Loucy (cell line): ENCODE measurements at regions not wholly inside any gene's neighbourhood (a gene's known extent, or its start where the extent isn't known, plus 50 kb on each side); places are given as distances from the start of the nearest gene placed in this dataset.

Source experiments
- H2AFZ ChIP-seq: fragments of 200-600 bp; sonication (generic); 2 replicates; pipeline ENCODE4 v1.6.0; 2016; ENCODE audit warnings: antibody characterized with exemption, mild to moderate bottlenecking, low read length, moderate library complexity
- H3F3A ChIP-seq: fragments of 200-600 bp; 2 replicates; pipeline ENCODE4 v1.6.0; 2016; ENCODE audit warnings: antibody characterized with exemption, low read depth, mild to moderate bottlenecking
- H3K27me3 ChIP-seq: fragments of 200-600 bp; sonication (generic); 2 replicates; pipeline ENCODE4 v1.6.1; 2014; ENCODE audit warnings: low read length, mild to moderate bottlenecking; ENCODE audit not compliant: insufficient read depth, poor library complexity, severe bottlenecking
- H3K36me3 ChIP-seq: fragments of 200-600 bp; sonication (generic); 2 replicates; pipeline ENCODE4 v1.6.1; 2016; ENCODE audit warnings: low read length; ENCODE audit not compliant: insufficient read depth
- H3K4me1 ChIP-seq: fragments of 200-600 bp; sonication (generic); 2 replicates; pipeline ENCODE4 v1.5.1; 2014; ENCODE audit warnings: low read length, mild to moderate bottlenecking; ENCODE audit not compliant: insufficient read depth, poor library complexity, severe bottlenecking
- H3K4me2 ChIP-seq: fragments of 200-600 bp; sonication (generic); 2 replicates; pipeline ENCODE4 v1.6.0; 2014; ENCODE audit warnings: antibody characterized with exemption, low read length, low read depth, mild to moderate bottlenecking; ENCODE audit not compliant: poor library complexity, severe bottlenecking
- H3K4me3 ChIP-seq: fragments of 200-600 bp; sonication (generic); 2 replicates; pipeline ENCODE4 v1.5.1; 2014; ENCODE audit warnings: low read length, mild to moderate bottlenecking, mixed read lengths; ENCODE audit not compliant: poor library complexity, severe bottlenecking
- H3K79me2 ChIP-seq: fragments of 200-600 bp; sonication (generic); 2 replicates; pipeline ENCODE4 v1.6.1; 2014; ENCODE audit warnings: low read length; ENCODE audit not compliant: insufficient read depth
- H3K9ac ChIP-seq: fragments of 200-600 bp; sonication (generic); 2 replicates; pipeline ENCODE4 v1.6.0; 2014; ENCODE audit warnings: mild to moderate bottlenecking, low read depth, low read length, moderate library complexity; ENCODE audit not compliant: poor library complexity, severe bottlenecking
- H3K9me2 ChIP-seq: fragments of 200-600 bp; sonication (generic); replicated peaks from 2 replicates; pipeline ENCODE4 v1.6.1; 2016; ENCODE audit warnings: low read depth, low read length, mixed read lengths
- H3K9me3 ChIP-seq: fragments of 200-600 bp; sonication (generic); 2 replicates; pipeline ENCODE4 v1.6.1; 2014; ENCODE audit warnings: mild to moderate bottlenecking, antibody characterized with exemption, low read length, low read depth; ENCODE audit not compliant: insufficient read depth
- H4K20me1 ChIP-seq: fragments of 200-600 bp; sonication (generic); 2 replicates; pipeline ENCODE4 v1.6.0; 2014; ENCODE audit warnings: antibody characterized with exemption, low read length, mild to moderate bottlenecking; ENCODE audit not compliant: insufficient read depth, poor library complexity, severe bottlenecking
- EZH2phosphoT487 ChIP-seq: fragments of 200-600 bp; IDR thresholded peaks from 2 replicates; pipeline ENCODE4 v1.6.1; 2018; ENCODE audit warnings: antibody characterized with exemption, mild to moderate bottlenecking, moderate library complexity, borderline replicate concordance
- TF ChIP-seq, protein P1 (sequence below): fragments of 200-600 bp; sonication (generic); conservative IDR thresholded peaks from 2 replicates; pipeline ENCODE4 v1.5.1; 2014; ENCODE audit warnings: mild to moderate bottlenecking, antibody characterized with exemption, low read length

DNA sequence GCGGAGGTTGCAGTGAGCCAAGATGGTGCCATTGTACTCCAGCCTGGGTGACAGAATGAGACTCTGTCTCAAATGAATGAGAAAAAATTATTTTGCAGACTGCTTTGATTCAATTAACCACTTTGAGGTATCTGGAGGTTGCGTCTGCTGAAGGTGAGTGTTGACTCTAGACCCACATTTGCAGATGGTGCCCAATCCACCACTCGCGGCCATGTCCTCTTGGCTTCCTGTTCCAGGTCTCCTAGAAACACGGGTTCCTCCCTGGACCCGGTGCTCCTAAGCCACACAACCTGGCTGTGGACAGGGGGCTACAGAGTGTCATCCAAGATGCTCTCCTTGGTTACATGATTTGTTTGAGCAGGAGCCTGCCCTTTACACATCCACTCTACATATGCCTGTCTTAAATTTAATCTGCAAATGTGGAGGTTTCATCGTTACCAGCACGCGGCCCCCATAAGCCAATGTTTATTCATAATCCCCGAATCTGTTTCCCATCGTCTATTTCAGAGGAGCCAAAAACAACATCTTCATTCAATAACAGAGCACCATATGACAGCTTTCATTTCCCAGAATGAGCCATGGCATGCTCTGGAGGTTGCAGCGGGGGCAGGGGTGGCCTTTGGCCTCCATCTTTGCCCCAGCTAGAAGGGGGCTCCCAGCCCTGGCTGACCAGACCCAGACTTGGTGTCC is 377.2 kb downstream of the CTTN start:
- no peaks in the 10 kb centered on the region for H3K4me1 ChIP-seq

DNA sequence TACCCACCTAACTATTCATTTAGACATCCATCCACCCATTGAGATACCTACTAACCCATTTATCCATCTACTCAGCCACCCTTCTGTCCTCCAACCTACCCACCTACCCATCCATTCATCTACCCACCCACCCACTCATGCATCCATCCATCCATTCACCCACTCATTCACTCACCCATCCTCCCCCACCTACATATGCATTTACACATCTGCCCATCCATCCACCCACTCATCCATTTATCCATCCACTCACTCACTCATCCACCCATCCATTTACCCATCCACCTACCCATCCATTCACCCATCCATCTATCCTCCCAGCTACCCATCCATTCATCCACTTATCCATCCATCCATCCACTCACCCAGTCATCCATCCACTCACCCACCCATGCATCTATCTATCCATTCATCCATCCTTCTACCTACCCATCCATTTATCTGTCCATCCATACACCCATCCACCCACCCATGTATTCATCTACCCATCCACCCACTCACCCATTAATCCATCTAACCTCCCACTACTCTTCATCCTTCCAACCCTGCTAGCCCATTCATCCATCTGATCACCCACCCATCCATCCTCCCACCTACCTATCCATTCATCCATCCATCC is 378.7 kb downstream of the CTTN start:
- no peaks in the 10 kb centered on the region for H3K9me2 ChIP-seq
- no peaks in the 10 kb centered on the region for H3K79me2 ChIP-seq
- no peaks in the 10 kb centered on the region for H3K27me3 ChIP-seq
- H2AFZ ChIP-seq: no peak overlapping the region
- no peaks in the 10 kb centered on the region for H3K4me1 ChIP-seq
- H3K9me3 ChIP-seq: no peaks in the 10 kb centered on the region; the same call in 1 of the 2 replicates
- TF ChIP-seq, protein P1, sequence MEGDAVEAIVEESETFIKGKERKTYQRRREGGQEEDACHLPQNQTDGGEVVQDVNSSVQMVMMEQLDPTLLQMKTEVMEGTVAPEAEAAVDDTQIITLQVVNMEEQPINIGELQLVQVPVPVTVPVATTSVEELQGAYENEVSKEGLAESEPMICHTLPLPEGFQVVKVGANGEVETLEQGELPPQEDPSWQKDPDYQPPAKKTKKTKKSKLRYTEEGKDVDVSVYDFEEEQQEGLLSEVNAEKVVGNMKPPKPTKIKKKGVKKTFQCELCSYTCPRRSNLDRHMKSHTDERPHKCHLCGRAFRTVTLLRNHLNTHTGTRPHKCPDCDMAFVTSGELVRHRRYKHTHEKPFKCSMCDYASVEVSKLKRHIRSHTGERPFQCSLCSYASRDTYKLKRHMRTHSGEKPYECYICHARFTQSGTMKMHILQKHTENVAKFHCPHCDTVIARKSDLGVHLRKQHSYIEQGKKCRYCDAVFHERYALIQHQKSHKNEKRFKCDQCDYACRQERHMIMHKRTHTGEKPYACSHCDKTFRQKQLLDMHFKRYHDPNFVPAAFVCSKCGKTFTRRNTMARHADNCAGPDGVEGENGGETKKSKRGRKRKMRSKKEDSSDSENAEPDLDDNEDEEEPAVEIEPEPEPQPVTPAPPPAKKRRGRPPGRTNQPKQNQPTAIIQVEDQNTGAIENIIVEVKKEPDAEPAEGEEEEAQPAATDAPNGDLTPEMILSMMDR: no peak
- no peak for TF ChIP-seq EZH2phosphoT487
- no peak overlapping the region for H3K4me3 ChIP-seq
- no peak overlapping the region for H3K9ac ChIP-seq
- H4K20me1 ChIP-seq: no peaks in the 10 kb centered on the region
- no peaks in the 10 kb centered on the region for H3K36me3 ChIP-seq
- no peak overlapping the region for H3K4me2 ChIP-seq
- no peaks in the 10 kb centered on the region for H3F3A ChIP-seq

More for the DNA sequence above, 377.2 kb downstream of the CTTN start:
- H3K9ac ChIP-seq: no peak overlapping the region
- no peaks in the 10 kb centered on the region for H3F3A ChIP-seq
- H3K9me2 ChIP-seq: no peaks in the 10 kb centered on the region
- H3K9me3 ChIP-seq: no peaks in the 10 kb centered on the region; the same call in 1 of the 2 replicates
- H3K4me2 ChIP-seq: no peak overlapping the region
- no peak overlapping the region for H3K4me3 ChIP-seq
- TF ChIP-seq, protein P1: no peak
- no peak for TF ChIP-seq EZH2phosphoT487
- no peaks in the 10 kb centered on the region for H4K20me1 ChIP-seq
- H3K79me2 ChIP-seq: no peaks in the 10 kb centered on the region
- H3K36me3 ChIP-seq: no peaks in the 10 kb centered on the region
- no peaks in the 10 kb centered on the region for H3K27me3 ChIP-seq
- H2AFZ ChIP-seq: no peak overlapping the region

DNA sequence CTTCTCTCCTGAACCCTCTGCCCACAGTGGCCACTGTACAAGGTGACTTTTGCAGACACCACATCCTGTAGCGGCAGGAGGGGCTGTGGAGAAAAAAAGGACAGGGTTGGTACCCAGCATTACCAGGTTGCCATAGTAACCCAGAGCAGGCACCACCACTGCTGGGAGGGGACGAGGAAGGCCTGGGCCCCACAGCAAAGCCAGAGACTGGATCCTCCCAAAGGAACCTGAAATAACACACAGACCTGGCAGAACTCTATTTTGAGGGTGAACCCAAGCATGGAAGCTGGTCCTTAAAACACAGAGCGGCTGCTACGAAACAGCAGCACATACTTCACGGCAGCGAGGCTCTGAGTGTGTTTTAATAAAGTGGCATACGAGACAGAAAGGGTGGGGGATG is 380.6 kb downstream of the CTTN start:
- no peaks in the 10 kb centered on the region for H3K36me3 ChIP-seq
- H3K9me2 ChIP-seq: no peaks in the 10 kb centered on the region
- H4K20me1 ChIP-seq: no peaks in the 10 kb centered on the region
- no peaks in the 10 kb centered on the region for H3K9me3 ChIP-seq
- H2AFZ ChIP-seq: no peak overlapping the region
- H3F3A ChIP-seq: no peaks in the 10 kb centered on the region
- no peak for TF ChIP-seq EZH2phosphoT487
- TF ChIP-seq, protein P1: no peak
- H3K9ac ChIP-seq: no peak overlapping the region
- no peak overlapping the region for H3K4me3 ChIP-seq
- H3K4me1 ChIP-seq: no peaks in the 10 kb centered on the region
- no peak overlapping the region for H3K4me2 ChIP-seq
- H3K27me3 ChIP-seq: no peaks in the 10 kb centered on the region
- H3K79me2 ChIP-seq: no peaks in the 10 kb centered on the region
